ENCODE measurements at regions not wholly inside any gene's neighbourhood (a gene's known extent, or its start where the extent isn't known, plus 50 kb on each side); places are given as distances from the start of the nearest gene placed in this dataset.

DNA sequence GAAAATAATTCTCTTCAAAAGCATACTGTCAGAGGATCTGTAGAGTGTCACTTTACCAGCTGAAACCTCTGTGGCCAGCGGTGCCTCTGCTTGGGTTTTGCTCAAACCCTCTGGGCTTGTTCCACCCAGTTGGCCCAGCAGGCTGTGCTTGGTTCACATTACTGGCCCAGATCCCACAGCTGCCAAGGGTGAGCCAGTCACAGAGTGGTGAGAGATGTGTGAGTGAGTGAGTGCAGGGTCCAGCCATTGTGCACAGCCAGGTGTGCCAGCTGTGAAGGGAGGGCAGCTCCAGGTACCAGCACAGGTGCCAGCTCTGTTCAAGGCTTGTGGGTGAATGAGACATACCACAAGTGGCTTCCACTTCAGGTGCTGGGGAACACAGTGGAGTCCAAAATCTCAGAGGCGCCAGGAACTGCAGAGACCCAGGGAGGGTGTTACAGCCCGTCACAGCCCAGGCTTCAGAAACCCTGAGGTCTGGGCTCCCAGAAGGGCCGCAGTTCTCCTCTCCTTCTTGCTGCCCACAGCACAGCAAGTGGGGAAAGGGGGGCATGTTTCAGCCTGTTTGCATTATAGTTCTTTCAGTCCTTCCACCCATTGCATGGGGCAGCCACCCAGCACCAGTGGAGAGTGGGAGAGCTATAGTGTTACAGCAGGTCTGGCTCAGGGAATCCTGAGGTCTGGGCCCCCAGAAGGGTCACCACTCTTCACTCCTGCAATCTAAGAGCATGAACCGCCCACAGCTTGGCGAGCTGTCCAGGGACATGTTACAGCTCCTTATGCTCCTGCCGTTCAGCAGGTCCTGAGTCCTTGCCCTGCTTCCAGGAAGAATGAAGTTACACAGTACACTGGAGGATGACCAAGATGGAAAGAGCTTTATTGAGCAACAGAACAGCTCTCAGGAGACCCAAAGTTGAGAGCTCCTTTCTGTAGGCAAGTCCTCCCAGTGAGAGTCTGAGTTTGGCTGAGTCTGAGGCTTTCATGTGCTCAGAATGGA is 931.7 kb upstream of the SORCS1 start:
- H3K4me3 ChIP-seq (replicated peaks; ENCODE audit: low read depth, low read length): no peak overlapping the region
- no peak for DNase-seq (ENCODE audit: low read depth)
- TF ChIP-seq, protein P1, sequence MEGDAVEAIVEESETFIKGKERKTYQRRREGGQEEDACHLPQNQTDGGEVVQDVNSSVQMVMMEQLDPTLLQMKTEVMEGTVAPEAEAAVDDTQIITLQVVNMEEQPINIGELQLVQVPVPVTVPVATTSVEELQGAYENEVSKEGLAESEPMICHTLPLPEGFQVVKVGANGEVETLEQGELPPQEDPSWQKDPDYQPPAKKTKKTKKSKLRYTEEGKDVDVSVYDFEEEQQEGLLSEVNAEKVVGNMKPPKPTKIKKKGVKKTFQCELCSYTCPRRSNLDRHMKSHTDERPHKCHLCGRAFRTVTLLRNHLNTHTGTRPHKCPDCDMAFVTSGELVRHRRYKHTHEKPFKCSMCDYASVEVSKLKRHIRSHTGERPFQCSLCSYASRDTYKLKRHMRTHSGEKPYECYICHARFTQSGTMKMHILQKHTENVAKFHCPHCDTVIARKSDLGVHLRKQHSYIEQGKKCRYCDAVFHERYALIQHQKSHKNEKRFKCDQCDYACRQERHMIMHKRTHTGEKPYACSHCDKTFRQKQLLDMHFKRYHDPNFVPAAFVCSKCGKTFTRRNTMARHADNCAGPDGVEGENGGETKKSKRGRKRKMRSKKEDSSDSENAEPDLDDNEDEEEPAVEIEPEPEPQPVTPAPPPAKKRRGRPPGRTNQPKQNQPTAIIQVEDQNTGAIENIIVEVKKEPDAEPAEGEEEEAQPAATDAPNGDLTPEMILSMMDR (IDR thresholded peaks at IDR 0.05; ENCODE audit: low read length, missing control alignments): no peak

DNA sequence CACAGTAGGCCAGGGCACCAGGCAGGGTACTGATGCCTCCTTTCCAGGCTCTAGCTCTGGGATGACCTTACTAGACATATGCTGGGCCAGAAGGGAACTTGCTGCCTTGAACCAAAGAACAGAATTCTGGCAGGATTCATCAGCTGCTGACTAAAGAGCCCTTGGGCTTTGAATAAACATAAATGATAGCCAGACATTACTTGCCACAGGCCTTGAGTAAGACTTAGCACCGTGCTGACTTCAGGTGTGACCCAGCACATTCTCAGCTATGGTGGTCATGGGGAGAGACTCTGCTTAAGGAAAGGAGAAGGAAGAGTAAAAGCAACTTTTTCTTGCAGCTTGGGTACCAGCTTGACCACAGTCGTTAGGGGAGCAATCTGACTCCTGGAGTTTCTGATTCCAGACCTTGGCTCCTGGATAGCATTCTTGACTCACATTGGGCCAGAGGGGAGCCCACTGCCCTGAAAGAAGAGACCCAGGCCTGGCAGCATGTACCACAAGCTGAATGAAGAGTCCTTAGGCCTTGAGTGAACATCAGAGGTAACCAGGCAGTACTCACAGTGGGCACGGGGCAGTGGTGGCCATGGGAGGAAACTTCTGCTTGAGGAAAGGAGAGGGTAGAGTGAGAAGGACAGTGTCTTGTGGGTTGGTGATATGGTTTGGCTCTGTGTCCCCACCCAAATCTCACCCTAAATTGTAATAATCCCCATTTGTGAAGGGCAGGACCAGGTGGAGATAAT is 926.1 kb upstream of the SORCS1 start:
- no peak overlapping the region for H3K4me3 ChIP-seq (replicated peaks; ENCODE audit: low read depth, low read length)
- no peak for DNase-seq (ENCODE audit: low read depth)
- TF ChIP-seq, protein P1 (IDR thresholded peaks at IDR 0.05; ENCODE audit: low read length, missing control alignments): no peak

DNA sequence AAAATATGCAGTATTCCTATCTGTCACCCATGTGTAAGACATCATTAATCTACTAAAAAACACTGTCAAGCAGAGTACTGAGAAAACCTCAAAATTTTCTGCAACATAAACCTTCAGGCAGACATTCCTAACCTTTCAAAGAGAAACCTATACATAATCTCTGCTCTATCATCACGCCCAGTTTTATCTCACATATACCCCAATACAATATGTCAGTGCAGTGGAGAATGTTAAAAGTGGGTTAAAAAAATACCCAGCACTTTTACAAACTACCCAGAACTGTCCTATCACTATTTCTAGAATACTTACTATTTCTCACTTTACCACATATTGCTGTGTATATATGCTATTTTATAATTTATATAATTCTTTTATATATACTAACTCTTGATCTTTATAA is 922.0 kb upstream of the SORCS1 start:
- TF ChIP-seq, protein P1 (IDR thresholded peaks at IDR 0.05; ENCODE audit: low read length, missing control alignments): no peak

DNA sequence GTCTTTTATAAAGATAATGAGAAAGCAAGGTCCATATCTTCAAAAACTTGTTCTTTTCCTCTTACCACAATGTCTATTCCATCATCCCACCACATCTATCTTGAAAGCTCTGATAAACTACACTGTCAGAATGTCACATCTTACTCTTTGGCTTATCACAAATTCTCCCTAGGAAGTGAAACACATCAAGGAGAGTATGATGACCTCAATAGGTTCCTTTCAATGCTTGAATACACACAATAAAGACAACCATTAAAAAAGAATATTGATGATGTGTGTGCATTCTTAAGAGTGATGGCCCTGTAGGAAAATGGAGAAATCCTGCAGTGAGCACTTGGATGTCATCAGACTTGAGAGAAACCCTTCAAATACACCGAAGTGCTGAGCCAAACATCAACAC is 918.1 kb upstream of the SORCS1 start:
- no peak overlapping the region for H3K4me3 ChIP-seq (replicated peaks; ENCODE audit: low read depth, low read length)
- TF ChIP-seq, protein P1 (IDR thresholded peaks at IDR 0.05; ENCODE audit: low read length, missing control alignments): no peak
- DNase-seq (ENCODE audit: low read depth): no peak

More for the DNA sequence above, 922.0 kb upstream of the SORCS1 start:
- no peak overlapping the region for H3K4me3 ChIP-seq (replicated peaks; ENCODE audit: low read depth, low read length)
- no peak for DNase-seq (ENCODE audit: low read depth)

DNA sequence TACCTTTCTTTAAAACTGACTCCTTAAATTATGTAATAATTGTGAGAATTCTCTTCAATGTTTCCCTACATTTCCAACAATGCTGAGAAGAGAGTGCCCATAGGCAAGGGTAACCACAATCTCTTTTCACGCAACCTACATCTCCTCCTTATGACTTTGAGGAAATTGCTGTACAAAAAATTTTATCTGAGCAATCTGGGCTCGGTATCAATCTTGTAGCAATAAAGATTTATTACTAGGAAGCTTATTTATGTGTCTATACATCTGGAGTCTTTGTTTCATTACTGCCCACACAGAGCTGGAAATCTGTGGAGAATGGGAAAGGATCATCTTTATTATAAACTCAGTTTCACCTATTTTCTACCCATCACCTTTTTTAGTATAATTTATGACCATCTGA is 913.8 kb upstream of the SORCS1 start:
- TF ChIP-seq, protein P1 (IDR thresholded peaks at IDR 0.05; ENCODE audit: low read length, missing control alignments): no peak
- DNase-seq (ENCODE audit: low read depth): no peak
- no peak overlapping the region for H3K4me3 ChIP-seq (replicated peaks; ENCODE audit: low read depth, low read length)

DNA sequence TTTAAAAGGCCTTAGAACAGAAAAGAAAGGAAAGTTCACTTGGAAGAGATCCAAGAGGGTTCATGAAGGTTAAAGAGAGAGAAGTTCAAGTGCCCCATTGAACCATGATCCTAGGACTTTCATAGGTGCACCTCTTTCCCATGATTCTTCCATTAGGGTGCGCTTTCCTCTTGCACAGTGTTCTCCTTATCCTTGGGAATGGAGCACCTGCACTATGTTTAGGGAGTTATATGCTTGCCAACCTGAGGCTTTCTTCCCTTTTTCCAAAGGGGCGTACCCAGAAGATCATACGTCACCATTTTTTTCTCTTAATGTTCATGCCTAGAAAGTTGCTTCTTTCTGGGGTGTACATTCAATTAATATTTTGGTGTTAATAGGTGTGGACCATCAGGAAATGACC is 908.0 kb upstream of the SORCS1 start:
- no peak for DNase-seq (ENCODE audit: low read depth)

More for the DNA sequence above, 908.0 kb upstream of the SORCS1 start:
- H3K4me3 ChIP-seq (replicated peaks; ENCODE audit: low read depth, low read length): no peak overlapping the region
- TF ChIP-seq, protein P1 (IDR thresholded peaks at IDR 0.05; ENCODE audit: low read length, missing control alignments): no peak

All from fibroblast of pulmonary artery (primary cell).